ENCODE measurements at regions not wholly inside any gene's neighbourhood (a gene's known extent, or its start where the extent isn't known, plus 50 kb on each side); places are given as distances from the start of the nearest gene placed in this dataset.

DNA sequence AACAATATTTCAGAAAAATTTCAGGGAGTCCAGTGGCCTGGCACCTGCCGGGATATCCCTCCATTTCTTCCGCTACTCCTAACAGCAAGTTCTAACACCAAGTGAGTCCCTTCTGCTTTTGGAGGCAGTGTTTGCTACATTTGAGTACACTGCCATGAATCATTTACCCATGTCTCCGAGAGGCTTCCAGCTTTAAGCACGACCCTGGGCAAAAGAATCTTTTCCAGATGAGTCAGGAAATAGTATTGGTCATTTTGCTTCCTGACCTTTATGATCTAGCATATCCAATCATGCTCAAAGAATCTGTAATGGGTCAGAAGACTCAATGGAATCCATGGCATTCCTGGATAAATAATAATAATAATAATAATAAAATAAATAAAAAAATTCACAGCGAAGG is 60.7 kb upstream of the FMN2 start:
- no peaks in the 10 kb centered on the region for H3K27me3 ChIP-seq
- no peaks in the 10 kb centered on the region for H3K4me1 ChIP-seq
- no peak overlapping the region for H3K4me3 ChIP-seq
- WGBS, 2 donors, result 45 to 57% methylated on average over 5 of the region's 5 CpGs
- intact Hi-C loops (cut with DNase I), result no loop called here
- ATAC-seq (no peak), DNase-seq (no peak)
- H3K9me3 ChIP-seq, result no peaks in the 10 kb centered on the region
- H3K27ac ChIP-seq, result no peak overlapping the region
- TF ChIP-seq, protein P1, sequence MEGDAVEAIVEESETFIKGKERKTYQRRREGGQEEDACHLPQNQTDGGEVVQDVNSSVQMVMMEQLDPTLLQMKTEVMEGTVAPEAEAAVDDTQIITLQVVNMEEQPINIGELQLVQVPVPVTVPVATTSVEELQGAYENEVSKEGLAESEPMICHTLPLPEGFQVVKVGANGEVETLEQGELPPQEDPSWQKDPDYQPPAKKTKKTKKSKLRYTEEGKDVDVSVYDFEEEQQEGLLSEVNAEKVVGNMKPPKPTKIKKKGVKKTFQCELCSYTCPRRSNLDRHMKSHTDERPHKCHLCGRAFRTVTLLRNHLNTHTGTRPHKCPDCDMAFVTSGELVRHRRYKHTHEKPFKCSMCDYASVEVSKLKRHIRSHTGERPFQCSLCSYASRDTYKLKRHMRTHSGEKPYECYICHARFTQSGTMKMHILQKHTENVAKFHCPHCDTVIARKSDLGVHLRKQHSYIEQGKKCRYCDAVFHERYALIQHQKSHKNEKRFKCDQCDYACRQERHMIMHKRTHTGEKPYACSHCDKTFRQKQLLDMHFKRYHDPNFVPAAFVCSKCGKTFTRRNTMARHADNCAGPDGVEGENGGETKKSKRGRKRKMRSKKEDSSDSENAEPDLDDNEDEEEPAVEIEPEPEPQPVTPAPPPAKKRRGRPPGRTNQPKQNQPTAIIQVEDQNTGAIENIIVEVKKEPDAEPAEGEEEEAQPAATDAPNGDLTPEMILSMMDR (IDR thresholded peaks at IDR 0.05), result no peak
- TF ChIP-seq POLR2A (IDR thresholded peaks at IDR 0.05), result no peak
- H3K36me3 ChIP-seq (replicated peaks in 1 of 2; ENCODE audit: insufficient read depth in 1 of 2, low read depth in 2 of 2), result no peaks in the 10 kb centered on the region

DNA sequence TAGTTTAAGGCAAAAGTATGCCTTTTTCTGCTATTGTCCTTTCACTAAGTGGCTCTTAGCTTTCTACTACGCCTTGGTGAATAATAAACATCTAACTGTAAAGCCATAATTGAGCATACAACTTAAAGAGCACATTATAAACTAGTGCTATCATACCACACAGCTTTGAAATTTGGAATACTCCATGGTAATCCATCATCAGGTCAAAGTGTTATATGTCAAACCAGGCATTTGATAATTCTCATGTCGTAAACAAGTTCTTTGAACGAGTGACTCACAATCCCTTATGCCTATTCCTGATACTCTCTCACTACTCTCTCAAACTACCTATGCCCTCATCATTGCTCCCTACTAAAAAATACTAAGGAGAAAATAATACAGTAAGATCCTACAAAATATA is 60.3 kb upstream of the FMN2 start:
- DNase-seq (no peak), ATAC-seq (no peak)
- intact Hi-C loops (cut with DNase I), result no loop called here
- H3K9me3 ChIP-seq, result no peaks in the 10 kb centered on the region
- no peak overlapping the region for H3K27ac ChIP-seq
- no peaks in the 10 kb centered on the region for H3K36me3 ChIP-seq (replicated peaks in 1 of 2; ENCODE audit: insufficient read depth in 1 of 2, low read depth in 2 of 2)
- no peaks in the 10 kb centered on the region for H3K4me1 ChIP-seq
- WGBS, 2 donors, result 70 to 74% methylated on average over 3 of the region's 3 CpGs
- H3K27me3 ChIP-seq, result no peaks in the 10 kb centered on the region
- no peak for TF ChIP-seq POLR2A (IDR thresholded peaks at IDR 0.05)
- TF ChIP-seq, protein P1 (IDR thresholded peaks at IDR 0.05), result no peak
- H3K4me3 ChIP-seq, result no peak overlapping the region

DNA sequence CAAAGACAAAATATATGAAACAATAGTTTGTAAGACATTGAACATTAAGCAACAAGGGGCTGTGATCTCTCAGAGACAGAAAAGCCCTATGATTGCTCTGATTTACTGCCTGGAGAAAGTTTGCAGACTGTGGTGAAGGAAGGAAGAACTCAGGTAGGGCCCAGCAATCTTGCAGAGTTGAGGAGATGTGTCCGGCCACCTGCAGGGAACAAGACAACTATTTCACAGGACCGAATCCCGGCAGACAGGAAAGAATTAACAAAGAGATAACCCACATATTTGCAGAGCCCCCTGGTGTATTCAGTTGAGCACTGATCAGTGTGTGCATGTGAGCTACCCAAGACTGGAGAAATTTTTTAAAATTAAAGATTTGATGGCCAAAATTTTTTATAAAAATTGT is 58.3 kb upstream of the FMN2 start:
- 36 to 44% methylated on average over 3 of the region's 3 CpGs for WGBS, 2 donors
- Histone ChIP-seq H3K4me1 (no peaks in the 10 kb centered on the region), H3K9me3 (no peaks in the 10 kb centered on the region), H3K27ac (no peak overlapping the region), H3K27me3 (no peaks in the 10 kb centered on the region), H3K4me3 (no peak overlapping the region), H3K36me3 (replicated peaks in 1 of 2; ENCODE audit: insufficient read depth in 1 of 2, low read depth in 2 of 2) (no peaks in the 10 kb centered on the region)
- ATAC-seq (no peak), DNase-seq (no peak)
- intact Hi-C loops (cut with DNase I), result no loop called here
- no peak for TF ChIP-seq POLR2A (IDR thresholded peaks at IDR 0.05)

DNA sequence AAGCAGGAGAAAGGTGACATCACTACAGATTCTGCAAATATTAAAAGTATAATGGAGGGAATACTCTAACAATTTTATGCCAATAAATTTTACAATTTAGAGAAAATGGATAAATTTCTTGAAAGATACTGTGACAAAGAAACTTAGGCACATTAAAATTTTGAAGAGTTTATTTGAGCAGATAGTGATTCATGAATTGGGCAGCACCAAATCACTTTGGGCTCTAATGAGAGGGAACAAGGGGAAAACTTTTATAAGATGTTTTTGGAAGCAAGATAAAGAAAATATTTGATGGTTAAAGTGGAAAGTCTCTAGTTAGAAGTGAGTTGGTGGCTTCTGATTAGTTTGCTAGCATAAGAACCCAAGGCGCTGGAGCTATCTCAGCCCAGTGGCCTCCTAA is 55.2 kb upstream of the FMN2 start:
- Histone ChIP-seq H3K27ac (no peak overlapping the region), H3K4me3 (no peak overlapping the region), H3K4me1 (no peaks in the 10 kb centered on the region), H3K36me3 (replicated peaks in 1 of 2; ENCODE audit: insufficient read depth in 1 of 2, low read depth in 2 of 2) (no peaks in the 10 kb centered on the region), H3K9me3 (no peaks in the 10 kb centered on the region), H3K27me3 (no peaks in the 10 kb centered on the region)
- intact Hi-C loops (cut with DNase I), result no loop called here
- 52 to 84% methylated on average over 1 of the region's 1 CpG for WGBS, 2 donors
- TF ChIP-seq POLR2A (IDR thresholded peaks at IDR 0.05), result no peak
- TF ChIP-seq, protein P1 (IDR thresholded peaks at IDR 0.05), result no peak
- ATAC-seq (no peak), DNase-seq (no peak)
